Prostate gland (tissue), 2 donors: ENCODE measurements at regions not wholly inside any gene's neighbourhood (a gene's known extent, or its start where the extent isn't known, plus 50 kb on each side); places are given as distances from the start of the nearest gene placed in this dataset.

ENCODE experiments used
- POLR2A ChIP-seq: fragments of 450-650 bp; IDR thresholded peaks from one replicate; pipeline ENCODE4 v1.6.1; 2016; ENCODE audit warnings: antibody characterized with exemption, mild to moderate bottlenecking
- POLR2AphosphoS5 ChIP-seq: sonication (generic); formaldehyde crosslinking; IDR thresholded peaks from one replicate; pipeline ENCODE4 v1.6.1; 2017; ENCODE audit warnings: antibody characterized with exemption
- TF ChIP-seq, protein P1 (sequence below), 4 experiments: fragments of 200-600 bp in 2 of 4; fragments of 450-650 bp in 2 of 4; sonication (generic) in 2 of 4; IDR thresholded peaks; 1 replicate in 3 of 4; 2 replicates in 1 of 4; pipeline ENCODE4 v1.5.1; 2016 to 2019; ENCODE audit warnings: antibody characterized with exemption in 4 of 4, mild to moderate bottlenecking in 2 of 4, moderate library complexity in 2 of 4

DNA sequence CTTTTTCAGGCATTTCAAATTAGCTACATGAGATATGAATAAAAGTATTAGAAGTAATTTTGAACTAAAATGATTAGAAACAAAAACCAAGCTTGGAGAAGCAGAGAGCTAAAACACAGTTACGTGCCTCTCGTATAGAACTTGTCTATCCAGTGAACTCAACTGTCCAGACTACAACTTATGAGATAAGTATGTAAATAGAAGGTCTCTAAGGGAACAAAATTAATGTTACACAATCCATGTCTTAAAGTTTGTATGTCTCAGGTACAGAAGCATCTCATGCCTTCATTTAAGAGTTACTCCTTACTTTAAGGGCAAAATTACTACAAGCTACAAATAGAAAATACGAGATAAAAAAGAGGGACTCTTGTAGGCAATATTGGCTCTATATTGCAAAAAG lies 316.8 kb downstream of the CETN3 start:
- TF ChIP-seq, protein P1, sequence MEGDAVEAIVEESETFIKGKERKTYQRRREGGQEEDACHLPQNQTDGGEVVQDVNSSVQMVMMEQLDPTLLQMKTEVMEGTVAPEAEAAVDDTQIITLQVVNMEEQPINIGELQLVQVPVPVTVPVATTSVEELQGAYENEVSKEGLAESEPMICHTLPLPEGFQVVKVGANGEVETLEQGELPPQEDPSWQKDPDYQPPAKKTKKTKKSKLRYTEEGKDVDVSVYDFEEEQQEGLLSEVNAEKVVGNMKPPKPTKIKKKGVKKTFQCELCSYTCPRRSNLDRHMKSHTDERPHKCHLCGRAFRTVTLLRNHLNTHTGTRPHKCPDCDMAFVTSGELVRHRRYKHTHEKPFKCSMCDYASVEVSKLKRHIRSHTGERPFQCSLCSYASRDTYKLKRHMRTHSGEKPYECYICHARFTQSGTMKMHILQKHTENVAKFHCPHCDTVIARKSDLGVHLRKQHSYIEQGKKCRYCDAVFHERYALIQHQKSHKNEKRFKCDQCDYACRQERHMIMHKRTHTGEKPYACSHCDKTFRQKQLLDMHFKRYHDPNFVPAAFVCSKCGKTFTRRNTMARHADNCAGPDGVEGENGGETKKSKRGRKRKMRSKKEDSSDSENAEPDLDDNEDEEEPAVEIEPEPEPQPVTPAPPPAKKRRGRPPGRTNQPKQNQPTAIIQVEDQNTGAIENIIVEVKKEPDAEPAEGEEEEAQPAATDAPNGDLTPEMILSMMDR (IDR thresholded peaks at IDR 0.05), result no peak
- TF ChIP-seq POLR2A, result no peak
- no peak for TF ChIP-seq POLR2AphosphoS5
